Tibial nerve (tissue), 4 donors: ENCODE measurements at regions not wholly inside any gene's neighbourhood (a gene's known extent, or its start where the extent isn't known, plus 50 kb on each side); places are given as distances from the start of the nearest gene placed in this dataset.
"Not testable (repeated sequence)": the region's sequence is repeated elsewhere in the genome, so short reads cannot be mapped to it uniquely, and the experiment has no call there.

Experiments
- DNase-seq, 2 donors: peaks; one replicate each; pipeline ENCODE4 v3.0.0-alpha.2; 2019; ENCODE audit warnings: low spot score in 2 of 2
- H3K27ac ChIP-seq, 4 donors: fragments of 200-600 bp; sonication (generic) in 3 of 4; one replicate each; pipeline ENCODE4 v1.5.1; 2017 to 2019; ENCODE audit warnings: mild to moderate bottlenecking in 1 of 4
- H3K27me3 ChIP-seq, 2 donors: fragments of 200-600 bp; sonication (generic) in 1 of 2; one replicate each; pipeline versions ENCODE4 v1.5.1 to v1.6.0; 2017 to 2019
- H3K36me3 ChIP-seq, 3 donors: fragments of 200-600 bp; sonication (generic); one replicate each; pipeline ENCODE4 v1.5.1; 2018 to 2019
- H3K4me1 ChIP-seq, 4 donors: fragments of 200-600 bp; sonication (generic) in 3 of 4; one replicate each; pipeline ENCODE4 v1.5.1; 2017 to 2019
- H3K4me3 ChIP-seq, 4 donors: fragments of 200-600 bp; sonication (generic) in 3 of 4; one replicate each; pipeline ENCODE4 v1.5.1; 2017 to 2019; ENCODE audit warnings: mild to moderate bottlenecking in 1 of 4, moderate library complexity in 1 of 4
- H3K9me3 ChIP-seq, 4 donors: fragments of 200-600 bp; sonication (generic) in 3 of 4; one replicate each; pipeline ENCODE4 v1.5.1; 2017 to 2019
- CTCF ChIP-seq, 5 experiments: fragments of 200-600 bp in 3 of 5; fragments of 450-650 bp in 2 of 5; sonication (generic) in 3 of 5; IDR thresholded peaks; one replicate each; pipeline ENCODE4 v1.5.1; 2016 to 2019; ENCODE audit warnings: antibody characterized with exemption in 5 of 5, mild to moderate bottlenecking in 3 of 5, moderate library complexity in 2 of 5
- EP300 ChIP-seq, 2 donors: sonication (generic); formaldehyde crosslinking; IDR thresholded peaks; one replicate each; pipeline ENCODE4 v1.6.1; 2017; ENCODE audit warnings: antibody characterized with exemption in 2 of 2, mild to moderate bottlenecking in 1 of 2
- POLR2A ChIP-seq, 2 donors: fragments of 450-650 bp; IDR thresholded peaks; one replicate each; pipeline ENCODE4 v1.6.1; 2017; ENCODE audit warnings: antibody characterized with exemption in 2 of 2, mild to moderate bottlenecking in 2 of 2, moderate library complexity in 2 of 2
- WGBS, 2 donors: methylation state at CpG; one replicate each; pipeline ENCODE4 v1.1.5; 2018; 5-methylcytosine and 5-hydroxymethylcytosine counted together

DNA sequence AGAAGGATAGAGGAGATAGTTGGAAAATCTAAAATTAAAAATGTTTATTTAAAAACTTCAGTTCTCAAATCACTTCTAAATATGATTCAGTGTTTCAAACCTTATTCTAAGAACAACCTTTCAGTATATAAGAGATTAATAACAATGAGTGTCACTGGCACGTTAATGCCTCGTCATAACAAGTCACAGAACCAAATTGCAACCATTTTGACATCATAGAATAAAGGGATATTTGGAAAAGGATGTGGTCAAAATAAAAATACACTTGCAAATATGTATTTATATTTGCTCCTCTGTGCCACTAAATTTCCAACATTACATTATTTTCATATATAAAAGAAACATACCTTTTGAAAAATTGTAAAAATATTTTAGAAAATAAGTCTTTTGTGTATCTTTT lies 1090.6 kb downstream of the SUCLG1 start:
- no peak overlapping the region for H3K4me3 ChIP-seq
- H3K27ac ChIP-seq = no peak overlapping the region
- TF ChIP-seq EP300 (IDR thresholded peaks at IDR 0.05) (no peak), CTCF (IDR thresholded peaks at IDR 0.05) (no peak), POLR2A (IDR thresholded peaks at IDR 0.05) (no peak)
- DNase-seq = no peak
- 87 to 88% methylated on average over 2 of the region's 2 CpGs for WGBS, 2 donors
- H3K36me3 ChIP-seq = no peaks in the 10 kb centered on the region
- H3K4me1 ChIP-seq = no peaks in the 10 kb centered on the region
- H3K9me3 ChIP-seq = no peaks in the 10 kb centered on the region
- H3K27me3 ChIP-seq = no peaks in the 10 kb centered on the region

GRCh38 chr2:83365476-83365875 lies 1093.6 kb downstream of the SUCLG1 start:
- Histone ChIP-seq H3K36me3 (no peaks in the 10 kb centered on the region), H3K4me3 (no peak overlapping the region), H3K27ac (no peak overlapping the region), H3K27me3 (no peaks in the 10 kb centered on the region), H3K9me3 (no peaks in the 10 kb centered on the region), H3K4me1 (no peaks in the 10 kb centered on the region)
- TF ChIP-seq POLR2A (IDR thresholded peaks at IDR 0.05) (no peak), EP300 (IDR thresholded peaks at IDR 0.05) (no peak), CTCF (IDR thresholded peaks at IDR 0.05) (no peak)
- DNase-seq = no peak

DNA sequence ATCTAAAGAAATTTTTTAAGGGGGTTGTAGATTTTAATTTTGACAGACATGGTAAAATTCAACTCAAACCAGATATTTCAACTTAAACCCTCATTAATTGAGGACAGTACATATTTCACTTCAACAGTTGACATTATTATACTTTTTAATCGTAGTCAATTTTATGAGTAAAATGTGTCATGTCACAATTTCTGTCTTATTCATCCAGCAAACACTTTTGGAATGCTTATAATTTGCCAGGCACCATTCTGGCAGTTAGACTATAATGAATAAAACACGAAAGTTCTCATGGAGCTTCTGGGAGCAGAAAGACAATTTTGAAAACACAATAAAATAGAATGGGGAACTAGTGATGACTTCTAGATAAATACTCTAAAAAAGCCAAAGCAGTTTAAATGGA lies 1094.8 kb downstream of the SUCLG1 start:
- Histone ChIP-seq H3K36me3 (no peaks in the 10 kb centered on the region), H3K4me3 (no peak overlapping the region), H3K27me3 (no peaks in the 10 kb centered on the region), H3K4me1 (no peaks in the 10 kb centered on the region), H3K9me3 (no peaks in the 10 kb centered on the region), H3K27ac (no peak overlapping the region)
- TF ChIP-seq EP300 (IDR thresholded peaks at IDR 0.05) (no peak), POLR2A (IDR thresholded peaks at IDR 0.05) (no peak), CTCF (IDR thresholded peaks at IDR 0.05) (no peak)
- DNase-seq = no peak
- 27 to 35% methylated on average over 2 of the region's 2 CpGs for WGBS, 2 donors

- H3K27ac ChIP-seq, H3K27me3 ChIP-seq, H3K4me1 ChIP-seq, H3K9me3 ChIP-seq, H3K36me3 ChIP-seq, H3K4me3 ChIP-seq, DNase-seq: not testable (repeated sequence)
Measured at GRCh38 chr2:83363138-83363537, 1095.9 kb downstream of the SUCLG1 start.

- H3K4me1 ChIP-seq = no peaks in the 10 kb centered on the region
- no peak overlapping the region for H3K4me3 ChIP-seq
- no peaks in the 10 kb centered on the region for H3K36me3 ChIP-seq
- no peak for TF ChIP-seq EP300 (IDR thresholded peaks at IDR 0.05)
- no peak for TF ChIP-seq POLR2A (IDR thresholded peaks at IDR 0.05)
- TF ChIP-seq CTCF (IDR thresholded peaks at IDR 0.05) = no peak
- WGBS, 2 donors = 68% methylated on average over 3 of the region's 3 CpGs
- no peaks in the 10 kb centered on the region for H3K27me3 ChIP-seq
- H3K9me3 ChIP-seq = no peaks in the 10 kb centered on the region
- no peak overlapping the region for H3K27ac ChIP-seq
- DNase-seq = no peak
Measured at GRCh38 chr2:83359336-83359735, 1099.7 kb downstream of the SUCLG1 start.

GRCh38 chr2:83342860-83343329 lies 1116.2 kb downstream of the SUCLG1 start:
- TF ChIP-seq POLR2A (IDR thresholded peaks at IDR 0.05) (no peak), CTCF (IDR thresholded peaks at IDR 0.05) (no peak), EP300 (IDR thresholded peaks at IDR 0.05) (no peak)
- no peak overlapping the region for H3K27ac ChIP-seq
- no peak for DNase-seq
- WGBS, 2 donors = 71 to 75% methylated on average over 2 of the region's 2 CpGs
- no peaks in the 10 kb centered on the region for H3K4me1 ChIP-seq
- H3K4me3 ChIP-seq = no peak overlapping the region
- peaks cover 0 to 4% (median 0%) of the 10 kb centered on the region in 4 donors for H3K9me3 ChIP-seq
- H3K27me3 ChIP-seq = no peaks in the 10 kb centered on the region
- no peaks in the 10 kb centered on the region for H3K36me3 ChIP-seq
